ENCODE measurements at regions not wholly inside any gene's neighbourhood (a gene's known extent, or its start where the extent isn't known, plus 50 kb on each side); places are given as distances from the start of the nearest gene placed in this dataset.

DNA sequence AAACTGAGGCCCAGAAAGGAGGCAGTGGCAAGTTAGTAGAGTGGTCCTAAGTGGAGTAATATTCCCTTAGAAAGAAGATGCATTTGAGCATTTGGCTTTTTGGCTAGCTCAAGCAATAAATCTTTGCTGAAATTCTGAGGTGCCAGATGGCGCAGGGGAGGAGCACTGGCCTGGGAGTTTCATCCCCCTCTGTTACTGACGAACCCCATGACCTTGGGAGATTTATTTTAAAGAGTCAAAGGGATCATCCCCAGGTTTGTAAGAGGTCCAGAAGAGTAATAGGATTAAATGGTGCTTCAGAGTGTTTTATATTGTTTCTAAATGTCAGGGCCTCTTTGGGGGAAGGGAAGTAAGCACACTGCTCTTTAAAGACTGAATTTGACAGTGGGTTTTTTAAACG is 85.1 kb upstream of the PIAS1 start:
- TF ChIP-seq CTCF (IDR thresholded peaks at IDR 0.05) (no peak), EZH2 (IDR thresholded peaks at IDR 0.05; ENCODE audit: borderline replicate concordance, insufficient read depth, low read depth, low read length, poor library complexity, severe bottlenecking) (no peak)
